H9 (cell line): ENCODE measurements at regions not wholly inside any gene's neighbourhood (a gene's known extent, or its start where the extent isn't known, plus 50 kb on each side); places are given as distances from the start of the nearest gene placed in this dataset.

ENCODE experiments used
- DNase-seq: peaks from one replicate; pipeline ENCODE4 v3.0.0-alpha.2; 2017
- H2AFZ ChIP-seq: one replicate; pipeline ENCODE4 v1.6.1; 2013; ENCODE audit warnings: mild to moderate bottlenecking, low read length, control low read depth, moderate library complexity
- H2AK5ac ChIP-seq: 2 replicates; pipeline ENCODE4 v1.6.1; 2013; ENCODE audit warnings: low read length, control low read depth, mixed read lengths; ENCODE audit not compliant: insufficient read length
- H2BK120ac ChIP-seq: one replicate; pipeline ENCODE4 v1.6.1; 2013; ENCODE audit warnings: low read depth, mild to moderate bottlenecking, low read length, control low read depth, inconsistent platforms; ENCODE audit not compliant: poor library complexity, severe bottlenecking
- H2BK12ac ChIP-seq: 2 replicates; pipeline ENCODE4 v1.6.1; 2013; ENCODE audit warnings: low read length, control low read depth, mixed read lengths, low read depth; ENCODE audit not compliant: insufficient read length
- H2BK15ac ChIP-seq: 2 replicates; pipeline ENCODE4 v1.6.1; 2013; ENCODE audit warnings: low read depth, low read length, control low read depth
- H2BK20ac ChIP-seq: one replicate; pipeline ENCODE4 v1.6.1; 2013; ENCODE audit warnings: low read depth, mild to moderate bottlenecking, low read length, control low read depth, inconsistent platforms; ENCODE audit not compliant: poor library complexity, severe bottlenecking
- H2BK5ac ChIP-seq: 2 replicates; pipeline ENCODE4 v1.6.1; 2013; ENCODE audit warnings: low read length, control low read depth, mixed read lengths; ENCODE audit not compliant: insufficient read length
- H3K14ac ChIP-seq: 2 replicates; pipeline ENCODE4 v1.6.1; 2013; ENCODE audit warnings: low read length, control low read depth; ENCODE audit not compliant: insufficient read depth
- H3K18ac ChIP-seq: 2 replicates; pipeline ENCODE4 v1.6.1; 2013; ENCODE audit warnings: low read depth, mild to moderate bottlenecking, mixed read lengths, low read length, control low read depth; ENCODE audit not compliant: insufficient read length
- H3K23ac ChIP-seq: 2 replicates; pipeline ENCODE4 v1.6.1; 2013; ENCODE audit warnings: low read length, control low read depth, mixed read lengths, low read depth; ENCODE audit not compliant: insufficient read length
- H3K23me2 ChIP-seq: 2 replicates; pipeline ENCODE4 v1.6.1; 2013; ENCODE audit warnings: low read depth, mild to moderate bottlenecking, mixed read lengths, low read length, control low read depth; ENCODE audit not compliant: insufficient read length, poor library complexity, severe bottlenecking
- H3K27ac ChIP-seq: 2 replicates; pipeline ENCODE4 v1.5.1; 2013; ENCODE audit warnings: low read length, control low read depth, mixed read lengths, low read depth; ENCODE audit not compliant: insufficient read length
- H3K27me3 ChIP-seq: 2 replicates; pipeline ENCODE4 v1.6.1; 2013; ENCODE audit warnings: low read length, control low read depth, inconsistent platforms; ENCODE audit not compliant: insufficient read depth
- H3K4ac ChIP-seq: 2 replicates; pipeline ENCODE4 v1.6.1; 2013; ENCODE audit warnings: low read depth, mild to moderate bottlenecking, control low read depth, inconsistent platforms, low read length, moderate library complexity
- H3K4me1 ChIP-seq: 2 replicates; pipeline ENCODE4 v1.6.1; 2013; ENCODE audit warnings: low read length, control low read depth, inconsistent platforms; ENCODE audit not compliant: insufficient read depth
- H3K4me2 ChIP-seq: 2 replicates; pipeline ENCODE4 v1.6.1; 2013; ENCODE audit warnings: low read length, control low read depth, mixed read lengths; ENCODE audit not compliant: insufficient read length, insufficient read depth
- H3K56ac ChIP-seq: 2 replicates; pipeline ENCODE4 v1.6.1; 2013; ENCODE audit warnings: low read depth, mild to moderate bottlenecking, mixed read lengths, low read length, control low read depth; ENCODE audit not compliant: insufficient read length
- H3K79me1 ChIP-seq: 2 replicates; pipeline ENCODE4 v1.6.1; 2013; ENCODE audit warnings: low read depth, mild to moderate bottlenecking, moderate library complexity, low read length, control low read depth, inconsistent platforms; ENCODE audit not compliant: insufficient read depth, poor library complexity, severe bottlenecking
- H3K79me2 ChIP-seq: 2 replicates; pipeline ENCODE4 v1.6.1; 2013; ENCODE audit warnings: low read length, control low read depth, inconsistent platforms; ENCODE audit not compliant: insufficient read depth
- H3K9ac ChIP-seq: 2 replicates; pipeline ENCODE4 v1.6.1; 2013; ENCODE audit warnings: low read length, control low read depth, mixed read lengths; ENCODE audit not compliant: insufficient read length; ENCODE audit errors: extremely low read depth
- H3K9me3 ChIP-seq: one replicate; pipeline ENCODE4 v1.6.1; 2013; ENCODE audit warnings: low read depth, low read length, inconsistent platforms; ENCODE audit not compliant: control insufficient read depth
- H3T11ph ChIP-seq: one replicate; pipeline ENCODE4 v1.6.1; 2013; ENCODE audit warnings: mild to moderate bottlenecking, low read length, control low read depth, inconsistent platforms
- H4K20me1 ChIP-seq: one replicate; pipeline ENCODE4 v1.6.1; 2013; ENCODE audit not compliant: control insufficient read depth, insufficient read length, insufficient read depth
- H4K5ac ChIP-seq: 2 replicates; pipeline ENCODE4 v1.6.1; 2013; ENCODE audit warnings: low read depth, mild to moderate bottlenecking, mixed read lengths, low read length, control low read depth; ENCODE audit not compliant: insufficient read length
- H4K8ac ChIP-seq: replicated peaks from 2 replicates; pipeline ENCODE4 v1.6.1; 2013; ENCODE audit warnings: low read length, control low read depth, mixed read lengths, low read depth; ENCODE audit not compliant: insufficient read length
- H4K91ac ChIP-seq: 2 replicates; pipeline ENCODE4 v1.6.1; 2013; ENCODE audit warnings: low read depth, mild to moderate bottlenecking, moderate library complexity, mixed read lengths, low read length, control low read depth; ENCODE audit not compliant: insufficient read length
- H3K27ac Mint-ChIP-seq, 3 experiments: 2 replicates in 2 of 3; 3 replicates in 1 of 3; pipeline ENCODE4 v1.8.0; 2020 to 2021; ENCODE audit warnings: mixed read lengths in 3 of 3, mild to moderate bottlenecking in 1 of 3, moderate library complexity in 1 of 3
- H3K27me3 Mint-ChIP-seq: 2 replicates; pipeline ENCODE4 v1.8.0; 2021; ENCODE audit warnings: low read depth, mild to moderate bottlenecking, moderate library complexity, mixed read lengths
- H3K36me3 Mint-ChIP-seq, 3 experiments: 2 replicates in 2 of 3; 3 replicates in 1 of 3; pipeline ENCODE4 v1.8.0; 2020 to 2021; ENCODE audit warnings: low read depth in 3 of 3, mixed read lengths in 3 of 3; ENCODE audit not compliant: insufficient read depth in 1 of 3
- H3K4me1 Mint-ChIP-seq, 2 experiments: 2 replicates each; pipeline ENCODE4 v1.8.0; 2020; ENCODE audit warnings: mixed read lengths in 2 of 2
- H3K4me3 Mint-ChIP-seq, 2 experiments: 2 replicates in 1 of 2; 3 replicates in 1 of 2; pipeline ENCODE4 v1.8.0; 2020 to 2021; ENCODE audit warnings: mild to moderate bottlenecking in 2 of 2, mixed read lengths in 2 of 2, moderate library complexity in 1 of 2
- H3K9me3 Mint-ChIP-seq, 2 experiments: 2 replicates in 1 of 2; 3 replicates in 1 of 2; pipeline ENCODE4 v1.8.0; 2020; ENCODE audit warnings: mild to moderate bottlenecking in 2 of 2, mixed read lengths in 2 of 2, moderate library complexity in 1 of 2
- CTCF ChIP-seq: fragments of 200-600 bp; sonication (generic); conservative IDR thresholded peaks from 3 replicates; pipeline ENCODE4 v1.8.0; 2021; ENCODE audit warnings: antibody characterized with exemption, mild to moderate bottlenecking
- WGBS: extraction: QIAGEN DNeasy Blood & Tissue Kit; methylation state at CpG from one replicate; pipeline ENCODE4 v1.1.7; 2013; ENCODE audit warnings: missing lambda C conversion rate, low lambda C conversion rate, mixed read lengths; ENCODE audit not compliant: insufficient read length; ENCODE audit errors: extremely low coverage; 5-methylcytosine and 5-hydroxymethylcytosine counted together

- DNase-seq: no peak
- no peak overlapping the region for H4K8ac ChIP-seq
- no peak overlapping the region for H3K9ac ChIP-seq
- no peak overlapping the region for H2BK5ac ChIP-seq
- H3K18ac ChIP-seq: peak overlapping the region; percentile 21
- peak overlapping the region in 1 of 3 experiments; percentile 71; a peak in 2 of 7 replicates for H3K27ac Mint-ChIP-seq
- no peak overlapping the region for H2BK20ac ChIP-seq
- no peak overlapping the region for H3K27ac ChIP-seq
- no peak overlapping the region for H3K4ac ChIP-seq
- H4K5ac ChIP-seq: no peak overlapping the region
- H3K79me2 ChIP-seq: no peaks in the 10 kb centered on the region
- no peaks in the 10 kb centered on the region for H3K4me1 ChIP-seq
- H3K27me3 ChIP-seq: no peaks in the 10 kb centered on the region
- no peak overlapping the region for H2BK15ac ChIP-seq
- H3K9me3 ChIP-seq: no peaks in the 10 kb centered on the region
- no peaks in the 10 kb centered on the region for H3K27me3 Mint-ChIP-seq
- H3K56ac ChIP-seq: no peak overlapping the region
- H2BK120ac ChIP-seq: no peak overlapping the region
- WGBS: no CpG with 5 or more reads among the region's 5 CpGs
- H3K4me3 Mint-ChIP-seq: no peak overlapping the region
- H3T11ph ChIP-seq: no peak overlapping the region
- H3K9me3 Mint-ChIP-seq: no peaks in the 10 kb centered on the region
- no peak overlapping the region for H4K91ac ChIP-seq
- H3K79me1 ChIP-seq: no peaks in the 10 kb centered on the region
- no peak overlapping the region for H2AFZ ChIP-seq
- H3K23ac ChIP-seq: no peak overlapping the region
- H3K14ac ChIP-seq: 0 out of 2 replicates have a peak overlapping the region, but pooled peaks have one; percentile 25
- no peaks in the 10 kb centered on the region for H4K20me1 ChIP-seq
- H2BK12ac ChIP-seq: no peak overlapping the region
- peaks cover 10 to 16% of the 10 kb centered on the region in 2 experiments for H3K4me1 Mint-ChIP-seq
- no peak overlapping the region for H2AK5ac ChIP-seq
- H3K4me2 ChIP-seq: no peak overlapping the region
- no peaks in the 10 kb centered on the region for H3K23me2 ChIP-seq
- H3K36me3 Mint-ChIP-seq: no peaks in the 10 kb centered on the region
- TF ChIP-seq CTCF: no peak
These were observed 459.7 kb downstream of the EBF1 start for GRCh38 chr5:158639881-158640592.
